ENCODE measurements at regions not wholly inside any gene's neighbourhood (a gene's known extent, or its start where the extent isn't known, plus 50 kb on each side); places are given as distances from the start of the nearest gene placed in this dataset.
"Not testable (repeated sequence)": the region's sequence is repeated elsewhere in the genome, so short reads cannot be mapped to it uniquely, and the experiment has no call there.

DNA sequence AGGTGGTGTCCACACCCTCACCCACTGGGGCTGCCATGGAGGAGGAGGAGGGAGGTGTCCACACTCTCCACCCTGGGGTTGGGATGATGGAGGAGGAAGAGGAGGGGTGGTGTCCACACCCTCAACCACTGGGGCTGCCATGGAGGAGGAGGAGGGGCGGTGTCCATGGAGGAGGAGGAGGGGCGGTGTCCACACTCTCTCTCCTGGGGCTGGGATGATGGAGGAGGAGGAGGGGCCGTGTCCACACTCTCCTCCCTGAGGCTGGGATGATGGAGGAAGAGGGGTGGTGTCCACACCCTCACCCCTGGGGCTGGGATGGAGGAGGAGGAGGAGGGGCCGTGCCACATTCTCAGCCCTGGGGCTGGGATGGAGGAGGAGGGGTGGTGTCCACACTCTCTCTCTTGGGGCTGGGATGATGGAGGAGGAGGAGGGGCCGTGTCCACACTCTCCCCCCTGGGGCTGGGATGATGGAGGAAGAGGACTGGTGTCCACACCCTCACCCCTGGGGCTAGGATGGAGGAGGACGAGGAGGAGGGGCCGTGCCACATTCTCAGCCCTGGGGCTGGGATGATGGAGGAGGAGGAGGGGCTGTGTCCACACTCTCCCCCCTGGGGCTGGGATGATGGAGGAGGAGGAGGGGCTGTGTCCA lies 231.7 kb downstream of the CRLF2 start:
- H4K20me1 ChIP-seq (ENCODE audit: control insufficient read depth, insufficient read depth): no peaks in the 10 kb centered on the region
- no peaks in the 10 kb centered on the region for H3K79me2 ChIP-seq (ENCODE audit: control insufficient read depth, insufficient read depth, low read length)
- ChIA-PET SMC1A (ENCODE audit: uncharacterized antibody, unreplicated experiment) (no interaction called here), RAD21 (ENCODE audit: unreplicated experiment) (no interaction called here), POLR2A (no interaction called here), CTCF (no interaction called here)
- no peak overlapping the region for H3K9ac ChIP-seq (ENCODE audit: control insufficient read depth, insufficient read depth, low read length)
- 32% methylated on average over 5 of the region's 7 CpGs for WGBS (ENCODE audit: insufficient coverage, insufficient replicate concordance, low lambda C conversion rate, missing lambda C conversion rate)
- no peak overlapping the region; the same call in 1 of the 2 replicates for H2AFZ ChIP-seq (ENCODE audit: control insufficient read depth, low read depth, low read length)
- no peak for DNase-seq (ENCODE audit: low read depth, low spot score)
- H3K9me3 ChIP-seq (replicated peaks; ENCODE audit: control insufficient read depth, insufficient read depth, low read length): peaks cover 3% of the 10 kb centered on the region; the same call in 2 of the 3 replicates
- no TSS peak for BruUV-seq (replicated peaks)
- no peak for FAIRE-seq
- TF ChIP-seq YY1 (IDR thresholded peaks at IDR 0.05; ENCODE audit: low read depth, low read length) (no peak), ESRRA (IDR thresholded peaks at IDR 0.05; ENCODE audit: low read length) (no peak), SUZ12 (IDR thresholded peaks at IDR 0.05; ENCODE audit: unreplicated experiment) (no peak), TAF1 (IDR thresholded peaks at IDR 0.05; ENCODE audit: borderline replicate concordance, low read depth, low read length) (no peak), RBBP5 (conservative IDR thresholded peaks at IDR 0.05) (no peak), IKZF2 (IDR thresholded peaks at IDR 0.05) (no peak), MXI1 (IDR thresholded peaks at IDR 0.05; ENCODE audit: low read depth, low read length) (no peak)
- TF ChIP-seq, protein P1, sequence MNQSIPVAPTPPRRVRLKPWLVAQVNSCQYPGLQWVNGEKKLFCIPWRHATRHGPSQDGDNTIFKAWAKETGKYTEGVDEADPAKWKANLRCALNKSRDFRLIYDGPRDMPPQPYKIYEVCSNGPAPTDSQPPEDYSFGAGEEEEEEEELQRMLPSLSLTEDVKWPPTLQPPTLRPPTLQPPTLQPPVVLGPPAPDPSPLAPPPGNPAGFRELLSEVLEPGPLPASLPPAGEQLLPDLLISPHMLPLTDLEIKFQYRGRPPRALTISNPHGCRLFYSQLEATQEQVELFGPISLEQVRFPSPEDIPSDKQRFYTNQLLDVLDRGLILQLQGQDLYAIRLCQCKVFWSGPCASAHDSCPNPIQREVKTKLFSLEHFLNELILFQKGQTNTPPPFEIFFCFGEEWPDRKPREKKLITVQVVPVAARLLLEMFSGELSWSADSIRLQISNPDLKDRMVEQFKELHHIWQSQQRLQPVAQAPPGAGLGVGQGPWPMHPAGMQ (IDR thresholded peaks at IDR 0.05; ENCODE audit: borderline replicate concordance): no peak
- ATAC-seq: no peak
- H3K27ac ChIP-seq (ENCODE audit: control insufficient read depth, insufficient read depth): no peak overlapping the region
- in situ Hi-C loops (cut with MboI) (no loop called here), intact Hi-C loops (cut with micrococcal nuclease; ENCODE audit: unreplicated experiment) (no loop called here)
- H3K4me1 ChIP-seq (ENCODE audit: control insufficient read depth, insufficient read depth, low read length): no peaks in the 10 kb centered on the region
- no peaks in the 10 kb centered on the region for H3K27me3 ChIP-seq (replicated peaks in 1 of 2; ENCODE audit: control insufficient read depth in 2 of 2, insufficient read depth in 2 of 2, low read length in 1 of 2)
- no peak overlapping the region for H3K4me2 ChIP-seq (ENCODE audit: control insufficient read depth, insufficient read depth)
- no peaks in the 10 kb centered on the region for H3K36me3 ChIP-seq (ENCODE audit: control insufficient read depth in 2 of 2, insufficient read depth in 2 of 2, low read length in 1 of 2)
- H3K4me3 ChIP-seq: no peak overlapping the region

DNA sequence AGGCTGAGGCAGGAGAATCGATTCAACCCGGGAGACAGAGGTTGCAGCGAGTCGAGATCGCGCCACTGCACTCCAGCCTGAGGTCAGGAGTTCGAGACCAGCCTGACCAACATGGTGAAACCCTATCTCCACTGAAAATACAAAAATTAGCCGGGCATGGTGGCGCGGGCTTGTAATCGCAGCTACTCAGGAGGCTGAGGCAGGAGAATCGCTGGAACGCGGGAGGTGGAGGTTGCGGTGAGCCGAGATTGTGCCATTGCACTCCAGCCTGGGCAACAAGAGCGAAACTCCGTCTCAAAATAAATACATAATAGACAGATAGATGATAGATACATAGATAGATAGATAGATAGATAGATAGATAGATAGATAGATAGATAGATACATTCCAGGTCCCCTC lies 233.3 kb downstream of the CRLF2 start:
- H4K20me1 ChIP-seq (ENCODE audit: control insufficient read depth, insufficient read depth); H3K4me2 ChIP-seq (ENCODE audit: control insufficient read depth, insufficient read depth); POLR2A ChIA-PET; intact Hi-C loops (cut with micrococcal nuclease; ENCODE audit: unreplicated experiment); H3K4me3 ChIP-seq; H3K36me3 ChIP-seq (ENCODE audit: control insufficient read depth in 2 of 2, insufficient read depth in 2 of 2, low read length in 1 of 2); DNase-seq (ENCODE audit: low read depth, low spot score); H3K9ac ChIP-seq (ENCODE audit: control insufficient read depth, insufficient read depth, low read length); H3K79me2 ChIP-seq (ENCODE audit: control insufficient read depth, insufficient read depth, low read length); H2AFZ ChIP-seq (ENCODE audit: control insufficient read depth, low read depth, low read length); H3K4me1 ChIP-seq (ENCODE audit: control insufficient read depth, insufficient read depth, low read length); H3K27me3 ChIP-seq (replicated peaks in 1 of 2; ENCODE audit: control insufficient read depth in 2 of 2, insufficient read depth in 2 of 2, low read length in 1 of 2); H3K27ac ChIP-seq (ENCODE audit: control insufficient read depth, insufficient read depth); RAD21 ChIA-PET (ENCODE audit: unreplicated experiment); ATAC-seq; H3K9me3 ChIP-seq (replicated peaks; ENCODE audit: control insufficient read depth, insufficient read depth, low read length); CTCF ChIA-PET; BruUV-seq (replicated peaks); SMC1A ChIA-PET (ENCODE audit: uncharacterized antibody, unreplicated experiment): not testable (repeated sequence)
- peak; percentile 71 for FAIRE-seq
- in situ Hi-C loops (cut with MboI): loop anchor here (10.0 kb wide), 1 partner anchor 56 kb away; no protein-coding TSS in a partner anchor
- WGBS (ENCODE audit: insufficient coverage, insufficient replicate concordance, low lambda C conversion rate, missing lambda C conversion rate): 89% methylated on average over 18 of the region's 18 CpGs
